ENCODE measurements at regions not wholly inside any gene's neighbourhood (a gene's known extent, or its start where the extent isn't known, plus 50 kb on each side); places are given as distances from the start of the nearest gene placed in this dataset.

DNA sequence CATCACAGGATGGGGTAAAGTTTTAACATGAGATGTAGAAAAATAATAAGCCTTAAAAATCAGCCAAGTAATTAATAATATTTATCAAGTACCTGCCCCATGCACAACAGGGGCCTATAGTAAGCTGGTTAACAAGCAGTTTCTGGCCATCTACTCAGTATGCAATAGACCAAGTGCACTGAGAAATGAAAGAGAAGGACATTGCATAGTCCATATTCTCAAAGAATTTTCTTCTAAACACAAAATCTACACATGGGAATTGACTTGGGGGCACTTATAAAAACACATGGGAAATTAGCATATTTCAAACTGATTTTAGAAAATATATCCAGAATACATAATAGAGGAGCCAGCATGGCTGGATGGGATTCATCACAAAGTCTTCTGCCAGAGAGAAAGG lies 109.5 kb downstream of the DIO2 start:
- TF ChIP-seq, protein P1, sequence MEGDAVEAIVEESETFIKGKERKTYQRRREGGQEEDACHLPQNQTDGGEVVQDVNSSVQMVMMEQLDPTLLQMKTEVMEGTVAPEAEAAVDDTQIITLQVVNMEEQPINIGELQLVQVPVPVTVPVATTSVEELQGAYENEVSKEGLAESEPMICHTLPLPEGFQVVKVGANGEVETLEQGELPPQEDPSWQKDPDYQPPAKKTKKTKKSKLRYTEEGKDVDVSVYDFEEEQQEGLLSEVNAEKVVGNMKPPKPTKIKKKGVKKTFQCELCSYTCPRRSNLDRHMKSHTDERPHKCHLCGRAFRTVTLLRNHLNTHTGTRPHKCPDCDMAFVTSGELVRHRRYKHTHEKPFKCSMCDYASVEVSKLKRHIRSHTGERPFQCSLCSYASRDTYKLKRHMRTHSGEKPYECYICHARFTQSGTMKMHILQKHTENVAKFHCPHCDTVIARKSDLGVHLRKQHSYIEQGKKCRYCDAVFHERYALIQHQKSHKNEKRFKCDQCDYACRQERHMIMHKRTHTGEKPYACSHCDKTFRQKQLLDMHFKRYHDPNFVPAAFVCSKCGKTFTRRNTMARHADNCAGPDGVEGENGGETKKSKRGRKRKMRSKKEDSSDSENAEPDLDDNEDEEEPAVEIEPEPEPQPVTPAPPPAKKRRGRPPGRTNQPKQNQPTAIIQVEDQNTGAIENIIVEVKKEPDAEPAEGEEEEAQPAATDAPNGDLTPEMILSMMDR (conservative IDR thresholded peaks at IDR 0.05; ENCODE audit: low read length): no peak
- no peak for TF ChIP-seq EZH2phosphoT487 (IDR thresholded peaks at IDR 0.05; ENCODE audit: borderline replicate concordance, low read depth, low read length)

Measured in OCI-LY7 (cell line).